ENCODE measurements at regions not wholly inside any gene's neighbourhood (a gene's known extent, or its start where the extent isn't known, plus 50 kb on each side); places are given as distances from the start of the nearest gene placed in this dataset.

- TF ChIP-seq ZNF462 (CRISPR knock-in tag; IDR thresholded peaks at IDR 0.05) (no peak), STAT1 (IDR thresholded peaks at IDR 0.05; ENCODE audit: unreplicated experiment) (no peak), EZH2phosphoT487 (IDR thresholded peaks at IDR 0.05; ENCODE audit: unreplicated experiment) (no peak), NANOG (IDR thresholded peaks at IDR 0.05; ENCODE audit: borderline replicate concordance) (no peak), ZNF114 (CRISPR knock-in tag; IDR thresholded peaks at IDR 0.05) (no peak)
Observed at GRCh38 chr9:13615660-13616490, 336.4 kb upstream of the MPDZ start (continued).

- H4K20me1 ChIP-seq (replicated peaks; ENCODE audit: insufficient read depth), result no peaks in the 10 kb centered on the region
- H3K4me1 ChIP-seq (ENCODE audit: insufficient read depth), result peaks cover under 1% of the 10 kb centered on the region; the same call in 1 of the 2 replicates
- no peaks in the 10 kb centered on the region for H3K27me3 ChIP-seq (ENCODE audit: insufficient read depth)
- Mint-ChIP-seq H3K4me1 (no peaks in the 10 kb centered on the region; the same call in 2 of the 3 replicates), H3K4me3 (no peak overlapping the region), H3K27ac (no peak overlapping the region), H3K27me3 (ENCODE audit: insufficient read depth, low read depth, poor library complexity) (no peaks in the 10 kb centered on the region), H3K9me3 (peaks cover 5% of the 10 kb centered on the region; the same call in 1 of the 3 replicates), H3K36me3 (ENCODE audit: low read depth) (no peaks in the 10 kb centered on the region)
- H3K36me3 ChIP-seq (ENCODE audit: insufficient read depth), result no peaks in the 10 kb centered on the region
- no peak for ATAC-seq
- H3F3A ChIP-seq (replicated peaks; ENCODE audit: low read depth), result no peaks in the 10 kb centered on the region
- H3K4me2 ChIP-seq, result no peak overlapping the region
- no peaks in the 10 kb centered on the region for H3K79me2 ChIP-seq (replicated peaks; ENCODE audit: insufficient read depth)
- no peak overlapping the region for H3K27ac ChIP-seq (ENCODE audit: low read depth)
- no peak overlapping the region for H2AFZ ChIP-seq
- H3K4me3 ChIP-seq, result no peak overlapping the region
- DNase-seq (ENCODE audit: low spot score), result no peak
- no peaks in the 10 kb centered on the region for H3K9me2 ChIP-seq (ENCODE audit: insufficient read depth)
- TF ChIP-seq JUNB (IDR thresholded peaks at IDR 0.05; ENCODE audit: unreplicated experiment) (no peak), EZH2phosphoT487 (IDR thresholded peaks at IDR 0.05; ENCODE audit: unreplicated experiment) (no peak), NANOG (IDR thresholded peaks at IDR 0.05; ENCODE audit: borderline replicate concordance) (no peak), POLR2AphosphoS5 (IDR thresholded peaks at IDR 0.05; ENCODE audit: low read depth) (no peak), STAT1 (IDR thresholded peaks at IDR 0.05; ENCODE audit: unreplicated experiment) (no peak), ETS1 (IDR thresholded peaks at IDR 0.05) (no peak), ZNF331 (CRISPR knock-in tag; IDR thresholded peaks at IDR 0.05; ENCODE audit: low read depth) (no peak), CREB1 (CRISPR knock-in tag; IDR thresholded peaks at IDR 0.05; ENCODE audit: low read depth) (no peak), REST (IDR thresholded peaks at IDR 0.05; ENCODE audit: unreplicated experiment) (no peak)
Observed at GRCh38 chr9:13614060-13614459, 334.6 kb upstream of the MPDZ start.

Measured in GM23338 (cell line).